ENCODE measurements at regions not wholly inside any gene's neighbourhood (a gene's known extent, or its start where the extent isn't known, plus 50 kb on each side); places are given as distances from the start of the nearest gene placed in this dataset.

GRCh38 chr1:82606546-82606945 is 805.8 kb downstream of the ADGRL2 start:
- TF ChIP-seq CTCF (IDR thresholded peaks at IDR 0.05; ENCODE audit: low read depth, low read length, poor library complexity, severe bottlenecking), result no peak
- no peak for TF ChIP-seq EZH2phosphoT487 (IDR thresholded peaks at IDR 0.05; ENCODE audit: borderline replicate concordance, low read length)
